GM23338 (cell line): ENCODE measurements at regions not wholly inside any gene's neighbourhood (a gene's known extent, or its start where the extent isn't known, plus 50 kb on each side); places are given as distances from the start of the nearest gene placed in this dataset.

Experiments used
- CREB1 ChIP-seq: fragments of 250-450 bp; sonication (Bioruptor Pico); IDR thresholded peaks from 2 replicates; pipeline ENCODE4 v1.5.0; 2020; ENCODE audit warnings: low read depth, mild to moderate bottlenecking, moderate library complexity
- EZH2 ChIP-seq: fragments of 200-600 bp; sonication (generic); IDR thresholded peaks from one replicate; pipeline ENCODE4 v1.8.0; 2017; ENCODE audit warnings: antibody characterized with exemption, mild to moderate bottlenecking, low read depth; ENCODE audit not compliant: unreplicated experiment
- EZH2phosphoT487 ChIP-seq: fragments of 200-600 bp; sonication (generic); IDR thresholded peaks from one replicate; pipeline ENCODE4 v1.8.1; 2018; ENCODE audit warnings: antibody characterized with exemption; ENCODE audit not compliant: unreplicated experiment
- POLR2AphosphoS5 ChIP-seq: IDR thresholded peaks from 2 replicates; pipeline ENCODE4 v1.6.1; 2016; ENCODE audit warnings: antibody characterized with exemption, low read depth
- ZNF114 ChIP-seq: fragments of 250-450 bp; sonication (Bioruptor Pico); IDR thresholded peaks from 2 replicates; pipeline ENCODE4 v1.5.0; 2020; ENCODE audit warnings: mild to moderate bottlenecking, moderate library complexity
- TF ChIP-seq, protein P1 (sequence below), 2 experiments: fragments of 200-600 bp in 1 of 2; sonication (generic) in 1 of 2; conservative IDR thresholded peaks; 2 replicates each; pipeline versions ENCODE4 v1.5.1 to v1.6.1; 2016 to 2017; ENCODE audit warnings: antibody characterized with exemption in 2 of 2, low read depth in 2 of 2, mild to moderate bottlenecking in 2 of 2, moderate library complexity in 1 of 2
- TF ChIP-seq, protein P2 (sequence below): IDR thresholded peaks from one replicate; pipeline ENCODE4 v1.6.1; 2018; ENCODE audit warnings: antibody characterized with exemption; ENCODE audit not compliant: unreplicated experiment

DNA sequence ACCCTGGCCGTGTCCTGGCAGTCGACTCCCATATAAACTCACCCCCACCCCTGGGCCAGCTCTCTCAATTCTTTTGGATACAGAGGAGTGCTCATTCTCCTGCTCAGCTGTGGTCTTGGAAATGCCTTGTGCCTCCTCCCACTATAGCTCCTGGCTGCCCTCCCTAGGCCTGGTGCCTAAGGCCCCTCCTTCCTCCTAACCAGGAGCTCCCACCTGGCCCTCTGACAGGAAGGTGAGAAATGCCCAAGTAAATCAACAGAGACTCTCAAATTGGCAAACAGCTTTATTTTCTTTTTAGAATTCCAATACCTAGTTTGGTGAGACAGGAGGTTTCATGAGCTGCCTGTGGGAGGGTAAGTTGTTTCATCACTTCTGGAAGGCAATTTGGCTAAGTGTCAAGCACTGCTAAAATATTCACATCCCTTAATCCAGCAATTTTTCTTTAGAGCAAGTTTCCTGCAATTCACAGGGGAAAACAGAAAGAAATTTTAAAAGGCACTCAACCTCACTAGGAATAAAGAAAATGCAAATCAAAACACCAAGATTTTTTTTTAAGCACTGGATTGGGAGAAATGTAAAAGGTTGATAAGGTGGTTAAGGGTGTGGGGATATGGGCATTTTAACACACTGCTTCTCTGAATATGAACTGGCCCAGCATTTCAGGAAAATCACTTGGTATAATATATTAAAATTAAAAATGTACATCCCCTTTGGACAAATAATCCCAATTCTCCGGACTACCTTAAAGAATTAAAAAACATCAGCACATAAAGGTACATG is 209.7 kb upstream of the ARHGAP20 start:
- TF ChIP-seq POLR2AphosphoS5, result no peak
- TF ChIP-seq, protein P1, sequence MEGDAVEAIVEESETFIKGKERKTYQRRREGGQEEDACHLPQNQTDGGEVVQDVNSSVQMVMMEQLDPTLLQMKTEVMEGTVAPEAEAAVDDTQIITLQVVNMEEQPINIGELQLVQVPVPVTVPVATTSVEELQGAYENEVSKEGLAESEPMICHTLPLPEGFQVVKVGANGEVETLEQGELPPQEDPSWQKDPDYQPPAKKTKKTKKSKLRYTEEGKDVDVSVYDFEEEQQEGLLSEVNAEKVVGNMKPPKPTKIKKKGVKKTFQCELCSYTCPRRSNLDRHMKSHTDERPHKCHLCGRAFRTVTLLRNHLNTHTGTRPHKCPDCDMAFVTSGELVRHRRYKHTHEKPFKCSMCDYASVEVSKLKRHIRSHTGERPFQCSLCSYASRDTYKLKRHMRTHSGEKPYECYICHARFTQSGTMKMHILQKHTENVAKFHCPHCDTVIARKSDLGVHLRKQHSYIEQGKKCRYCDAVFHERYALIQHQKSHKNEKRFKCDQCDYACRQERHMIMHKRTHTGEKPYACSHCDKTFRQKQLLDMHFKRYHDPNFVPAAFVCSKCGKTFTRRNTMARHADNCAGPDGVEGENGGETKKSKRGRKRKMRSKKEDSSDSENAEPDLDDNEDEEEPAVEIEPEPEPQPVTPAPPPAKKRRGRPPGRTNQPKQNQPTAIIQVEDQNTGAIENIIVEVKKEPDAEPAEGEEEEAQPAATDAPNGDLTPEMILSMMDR (conservative IDR thresholded peaks at IDR 0.05; ENCODE audit: low read depth in 2 of 2), result no peak
- TF ChIP-seq EZH2, result no peak
- no peak for TF ChIP-seq ZNF114 (CRISPR knock-in tag)
- TF ChIP-seq, protein P2, sequence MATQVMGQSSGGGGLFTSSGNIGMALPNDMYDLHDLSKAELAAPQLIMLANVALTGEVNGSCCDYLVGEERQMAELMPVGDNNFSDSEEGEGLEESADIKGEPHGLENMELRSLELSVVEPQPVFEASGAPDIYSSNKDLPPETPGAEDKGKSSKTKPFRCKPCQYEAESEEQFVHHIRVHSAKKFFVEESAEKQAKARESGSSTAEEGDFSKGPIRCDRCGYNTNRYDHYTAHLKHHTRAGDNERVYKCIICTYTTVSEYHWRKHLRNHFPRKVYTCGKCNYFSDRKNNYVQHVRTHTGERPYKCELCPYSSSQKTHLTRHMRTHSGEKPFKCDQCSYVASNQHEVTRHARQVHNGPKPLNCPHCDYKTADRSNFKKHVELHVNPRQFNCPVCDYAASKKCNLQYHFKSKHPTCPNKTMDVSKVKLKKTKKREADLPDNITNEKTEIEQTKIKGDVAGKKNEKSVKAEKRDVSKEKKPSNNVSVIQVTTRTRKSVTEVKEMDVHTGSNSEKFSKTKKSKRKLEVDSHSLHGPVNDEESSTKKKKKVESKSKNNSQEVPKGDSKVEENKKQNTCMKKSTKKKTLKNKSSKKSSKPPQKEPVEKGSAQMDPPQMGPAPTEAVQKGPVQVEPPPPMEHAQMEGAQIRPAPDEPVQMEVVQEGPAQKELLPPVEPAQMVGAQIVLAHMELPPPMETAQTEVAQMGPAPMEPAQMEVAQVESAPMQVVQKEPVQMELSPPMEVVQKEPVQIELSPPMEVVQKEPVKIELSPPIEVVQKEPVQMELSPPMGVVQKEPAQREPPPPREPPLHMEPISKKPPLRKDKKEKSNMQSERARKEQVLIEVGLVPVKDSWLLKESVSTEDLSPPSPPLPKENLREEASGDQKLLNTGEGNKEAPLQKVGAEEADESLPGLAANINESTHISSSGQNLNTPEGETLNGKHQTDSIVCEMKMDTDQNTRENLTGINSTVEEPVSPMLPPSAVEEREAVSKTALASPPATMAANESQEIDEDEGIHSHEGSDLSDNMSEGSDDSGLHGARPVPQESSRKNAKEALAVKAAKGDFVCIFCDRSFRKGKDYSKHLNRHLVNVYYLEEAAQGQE, result no peak
- no peak for TF ChIP-seq CREB1 (CRISPR knock-in tag)
- TF ChIP-seq EZH2phosphoT487, result no peak
